Activated T-cell treated with anti-CD3 and anti-CD28 coated beads, Interleukin-2, amount 50 U/mL, for 48 hours (primary cell): ENCODE measurements at regions not wholly inside any gene's neighbourhood (a gene's known extent, or its start where the extent isn't known, plus 50 kb on each side); places are given as distances from the start of the nearest gene placed in this dataset.

ENCODE experiments used
- DNase-seq, 2 experiments: peaks; one replicate each; pipeline ENCODE4 v3.0.0-alpha.2; 2020

GRCh38 chr6:40340957-40341356, 246.2 kb downstream of the LRFN2 start:
- no peak for DNase-seq

DNA sequence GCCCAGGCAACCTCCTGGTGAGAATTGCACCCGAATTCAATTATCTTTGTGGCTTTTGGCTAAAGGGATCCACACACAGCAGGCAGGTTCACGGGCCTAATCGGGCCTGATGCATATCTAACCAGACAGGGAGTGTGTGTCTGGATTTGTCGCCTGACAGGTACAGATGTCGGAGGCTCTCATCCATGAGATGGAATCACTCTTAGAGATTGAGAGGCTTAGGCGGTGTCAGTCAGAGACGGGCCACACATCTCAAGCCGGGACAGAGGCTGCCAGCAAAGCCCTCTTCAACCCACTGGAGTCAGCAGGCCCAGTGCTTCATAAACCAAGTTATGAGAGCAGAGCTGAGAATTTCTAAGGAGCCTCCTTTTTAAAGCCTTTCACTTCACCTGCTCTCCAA, 247.0 kb downstream of the LRFN2 start:
- DNase-seq: no peak

- no peak for DNase-seq
Observed at GRCh38 chr6:40338306-40338705, 248.9 kb downstream of the LRFN2 start.

DNA sequence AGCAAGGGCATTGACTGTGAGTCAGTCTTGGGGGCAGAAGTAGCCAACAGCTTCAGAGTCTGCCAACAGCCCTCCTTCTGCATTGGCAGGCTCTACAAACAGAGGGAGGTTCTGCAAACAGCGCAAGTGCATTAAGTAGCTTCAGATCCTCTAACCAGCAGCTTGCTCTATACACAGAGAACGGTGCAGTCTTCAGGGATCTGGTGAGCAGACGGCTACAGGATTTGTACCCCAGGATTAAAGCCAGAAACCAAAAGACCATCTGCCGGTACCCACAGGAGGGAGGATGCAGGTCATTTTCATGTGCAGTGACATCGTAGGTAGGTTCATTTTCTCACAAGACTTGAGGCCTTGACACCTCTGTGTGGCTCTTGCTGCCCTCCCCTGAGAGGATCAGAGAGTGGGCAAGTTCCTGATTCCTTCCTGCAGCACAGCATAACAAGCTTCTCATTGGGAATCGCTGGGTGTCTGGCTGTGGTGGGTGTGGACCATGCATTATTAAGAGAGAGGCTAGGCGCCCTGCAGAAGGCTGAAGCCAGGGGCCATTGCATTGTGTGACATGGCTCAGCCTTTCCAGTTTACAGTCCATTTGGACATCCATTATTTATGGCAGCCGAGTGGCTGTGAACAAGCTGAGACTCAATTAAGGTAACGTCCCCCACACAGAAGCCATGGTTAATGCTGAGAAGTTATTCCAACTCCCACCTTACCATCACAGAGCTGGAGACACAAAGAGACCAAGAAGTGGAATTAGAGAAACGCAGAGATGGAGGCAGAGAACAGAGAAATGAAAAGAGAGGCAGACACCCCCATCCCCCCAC, 250.0 kb downstream of the LRFN2 start:
- DNase-seq: no peak

DNA sequence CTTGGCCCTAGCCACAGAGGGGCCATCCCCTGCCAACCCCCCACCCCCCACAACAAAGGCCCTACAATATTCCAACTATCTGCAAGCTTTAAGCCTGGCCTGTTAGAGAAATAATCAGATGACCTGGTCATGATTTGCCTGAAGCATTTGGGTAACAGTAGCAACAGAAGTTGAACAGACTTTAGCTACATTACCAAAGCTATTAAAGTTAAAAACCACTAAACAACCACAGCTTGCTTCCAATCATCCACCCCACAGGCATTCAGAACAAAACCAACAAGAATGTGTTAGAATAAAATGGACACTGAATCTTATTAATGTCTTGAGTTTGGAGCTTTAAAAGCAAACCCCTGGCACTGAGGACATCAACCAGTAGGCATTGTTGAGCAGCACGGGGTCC, 250.9 kb downstream of the LRFN2 start:
- DNase-seq: no peak

DNA sequence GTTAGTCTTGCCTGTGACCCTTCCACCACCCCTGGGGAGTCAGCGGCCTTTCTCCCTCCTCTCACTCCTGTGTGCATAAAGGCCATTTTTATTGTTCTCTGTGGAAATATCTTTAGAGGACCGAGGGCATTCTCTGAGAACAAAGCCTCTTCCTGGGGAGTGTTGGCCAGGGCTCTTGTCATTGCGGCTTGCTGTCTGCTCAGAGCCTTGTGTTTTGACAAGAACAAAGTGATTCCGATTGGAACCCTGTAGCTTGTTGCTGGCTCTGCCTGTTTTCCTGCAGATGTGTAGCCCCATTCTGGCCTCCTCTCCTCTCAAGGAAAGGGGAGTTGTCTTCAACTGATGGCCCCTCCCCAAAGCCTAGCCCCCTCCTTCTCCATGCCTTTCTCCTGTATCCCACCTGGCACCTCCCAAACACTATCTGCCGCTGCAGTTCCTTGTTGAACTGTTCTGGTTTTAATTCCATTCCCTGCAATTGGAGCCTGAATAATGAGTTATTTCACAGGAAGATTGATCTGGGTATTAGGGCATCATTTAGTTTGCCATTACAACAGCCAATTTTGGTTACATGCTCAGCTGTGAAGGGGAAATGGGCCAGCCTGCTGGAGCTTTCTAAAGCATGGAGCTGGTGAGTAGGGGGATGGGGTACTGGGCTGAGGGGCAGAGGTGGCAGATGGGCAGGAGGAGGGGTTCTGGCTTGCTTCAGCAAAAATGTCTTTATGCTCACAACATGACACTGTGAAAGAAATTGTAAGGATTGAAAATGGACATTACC, 252.5 kb downstream of the LRFN2 start:
- DNase-seq: no peak

DNA sequence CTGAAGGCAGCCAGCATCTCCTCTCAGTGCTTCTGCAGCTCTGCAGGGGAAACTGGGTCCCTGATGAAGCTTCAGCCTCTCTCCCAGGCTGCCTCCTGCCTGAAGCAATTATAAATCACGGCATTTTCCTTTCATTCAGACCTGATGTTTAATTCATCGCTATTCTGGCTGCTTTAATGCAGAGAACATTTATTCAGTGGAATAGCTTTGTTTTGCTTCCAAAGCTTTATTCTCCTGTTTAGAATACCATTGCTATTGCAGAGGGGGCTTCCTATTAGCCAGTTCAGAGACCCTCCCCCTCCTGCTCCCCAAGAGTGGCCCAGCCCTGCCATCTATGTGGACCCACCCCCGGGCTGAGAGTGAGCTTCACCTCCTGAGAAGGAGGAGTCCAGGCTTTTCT, 255.6 kb downstream of the LRFN2 start:
- DNase-seq: no peak

- DNase-seq: no peak
Observed at GRCh38 chr6:40330301-40330721, 256.9 kb downstream of the LRFN2 start.

DNA sequence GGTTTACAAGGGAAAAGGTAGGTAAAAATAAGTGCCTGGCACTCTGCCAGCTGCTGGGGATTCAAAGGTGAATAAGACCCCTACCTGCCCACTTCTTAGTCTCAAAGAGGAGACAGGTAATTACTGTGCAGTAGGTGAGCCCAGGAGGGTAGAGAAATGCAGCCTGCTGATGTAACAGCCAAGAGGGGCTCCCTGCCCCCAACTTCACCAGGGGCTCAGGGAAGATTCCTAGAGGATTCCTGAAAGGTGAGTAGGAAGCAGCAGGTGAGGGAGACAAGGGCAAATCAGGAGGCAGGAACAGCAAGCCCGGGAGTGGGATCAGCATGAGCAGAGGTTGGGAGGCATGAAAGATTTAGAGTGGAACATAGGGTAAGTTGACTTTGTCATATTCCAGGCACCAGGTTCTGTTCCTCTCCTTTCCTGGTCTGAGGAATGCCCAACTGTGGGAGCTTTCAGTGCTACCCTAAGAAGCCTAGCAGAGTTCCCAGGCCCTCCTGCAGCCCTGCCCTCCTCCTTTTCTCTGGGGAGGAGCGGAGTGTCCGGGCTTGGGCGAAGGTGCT, 258.1 kb downstream of the LRFN2 start:
- no peak for DNase-seq

DNA sequence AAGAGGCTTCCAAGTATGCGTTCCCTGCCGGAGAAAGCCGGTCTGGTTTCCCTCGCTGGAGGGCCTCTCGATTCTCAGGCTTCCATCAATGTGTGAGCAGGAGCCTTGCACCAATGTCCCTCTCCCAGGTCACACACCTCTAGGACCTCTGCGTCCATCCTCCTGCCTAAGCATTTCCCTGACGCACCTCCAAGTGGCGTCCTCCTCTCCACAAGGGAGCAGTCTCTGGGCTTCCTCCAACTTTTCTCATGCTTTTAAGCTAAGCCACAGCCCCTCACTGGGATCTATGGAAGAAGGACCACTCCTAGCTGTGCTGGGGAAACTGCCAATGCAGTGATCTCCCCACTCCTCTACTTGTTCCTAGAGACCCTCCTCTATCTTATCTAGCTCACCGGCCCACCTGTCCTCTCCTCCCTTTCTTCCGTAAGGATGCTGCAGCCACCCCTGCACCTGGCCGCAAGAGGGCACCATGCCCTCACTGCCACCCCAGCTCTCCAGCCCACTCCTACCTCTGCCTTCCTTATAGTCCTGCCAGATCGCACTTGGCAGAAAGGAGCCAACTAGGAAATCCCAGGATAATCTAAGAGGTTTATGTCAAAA, 258.7 kb downstream of the LRFN2 start:
- DNase-seq: peak; percentile 54 to 62

GRCh38 chr6:40326714-40327421, 260.3 kb downstream of the LRFN2 start:
- no peak for DNase-seq

- no peak for DNase-seq
Observed at GRCh38 chr6:40325791-40326190, 261.4 kb downstream of the LRFN2 start.

GRCh38 chr6:40325041-40325440, 262.1 kb downstream of the LRFN2 start:
- no peak for DNase-seq

DNA sequence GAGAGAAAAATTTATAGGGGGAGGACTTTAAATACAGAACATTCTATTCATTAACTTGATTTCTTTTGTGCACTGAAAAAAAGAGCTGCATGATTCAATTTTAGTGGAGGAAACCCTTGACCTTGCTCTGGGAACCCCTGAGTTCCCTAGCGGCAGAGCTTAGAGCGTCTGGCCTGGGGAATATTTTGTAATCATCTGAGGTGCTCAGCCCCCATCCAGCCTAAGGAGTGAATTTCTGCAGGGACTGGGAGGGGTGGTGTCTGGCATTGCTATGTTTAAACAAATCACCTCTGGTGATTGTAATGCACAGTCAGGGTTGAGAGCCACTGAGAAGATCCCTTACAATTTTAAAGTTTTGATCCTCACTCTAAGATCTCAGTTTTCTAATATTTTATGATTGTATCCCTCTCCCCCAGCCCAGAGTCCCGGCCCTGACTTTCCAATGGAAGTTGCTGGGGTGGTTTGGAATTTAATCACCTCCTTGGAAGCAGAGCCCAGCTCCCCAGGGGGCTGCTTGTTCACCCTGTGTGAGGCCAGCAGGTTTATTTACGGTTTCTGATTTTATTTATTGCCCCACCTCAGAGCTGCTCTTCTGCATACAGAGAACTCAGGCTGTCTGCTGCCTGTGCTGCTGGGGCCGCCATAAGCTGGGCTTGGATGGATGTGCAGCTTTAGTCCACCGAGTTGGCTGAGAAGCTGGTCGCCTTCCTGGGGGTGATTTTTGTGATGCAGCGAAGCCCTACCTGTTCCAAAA, 263.1 kb downstream of the LRFN2 start:
- no peak for DNase-seq

DNA sequence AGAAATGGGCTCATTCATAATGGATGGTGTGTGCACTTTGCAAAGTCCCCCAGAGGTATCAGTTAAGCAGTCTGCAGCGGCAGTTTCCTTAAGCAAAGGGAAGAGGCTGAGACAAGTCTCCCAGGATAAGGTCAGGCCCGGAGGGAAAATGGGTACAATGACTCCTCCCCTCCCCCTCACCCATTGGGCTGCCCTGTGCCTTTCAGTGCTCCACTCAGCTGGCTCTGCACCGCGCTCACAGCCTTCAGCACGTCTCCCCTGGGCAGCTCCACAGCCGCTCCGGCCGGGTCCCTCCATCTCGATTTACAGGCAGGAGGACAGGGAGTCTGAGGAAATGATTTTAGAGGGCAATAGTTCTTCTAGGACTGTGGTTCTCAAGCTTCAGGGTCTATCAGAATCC, 264.8 kb downstream of the LRFN2 start:
- DNase-seq: no peak

DNA sequence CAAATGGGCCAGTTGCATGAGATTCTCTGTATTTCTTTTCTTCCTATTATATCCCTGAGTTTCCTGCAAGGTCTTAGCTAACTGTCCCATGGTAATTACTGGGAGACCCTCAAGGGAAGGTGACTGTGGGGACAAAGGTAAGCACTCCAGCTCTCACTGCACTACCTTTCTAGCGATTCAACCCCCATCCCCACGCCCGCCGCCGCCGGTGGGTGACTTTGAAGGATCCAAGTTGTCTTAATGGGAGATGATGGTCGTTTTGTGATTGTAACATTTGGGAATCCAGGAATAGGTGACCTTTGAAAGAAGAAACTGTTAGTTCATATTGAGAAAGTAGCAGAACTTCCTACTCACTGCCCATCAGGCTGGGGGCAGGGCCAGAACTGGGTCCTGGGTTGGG, 265.5 kb downstream of the LRFN2 start:
- DNase-seq: no peak

DNA sequence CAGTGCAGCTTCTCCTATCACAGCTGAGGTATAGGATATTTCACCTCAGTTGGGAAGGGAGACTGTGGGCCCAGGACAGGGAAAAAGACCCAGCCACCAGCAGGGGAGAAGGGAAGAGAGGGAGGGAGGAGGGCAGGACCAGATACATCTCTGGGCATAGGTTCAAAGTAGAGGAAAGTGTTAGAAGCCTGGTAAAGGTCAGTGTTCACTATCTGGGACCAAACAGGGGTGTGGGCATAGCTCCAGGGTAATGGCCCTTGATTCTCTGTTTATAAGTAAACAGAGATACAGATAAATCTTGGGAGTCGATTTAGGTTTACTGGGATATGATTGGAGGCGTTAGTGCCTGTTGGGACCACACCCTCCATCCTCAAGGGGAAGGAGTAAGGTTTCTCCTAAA, 266.2 kb downstream of the LRFN2 start:
- no peak for DNase-seq

- DNase-seq: no peak
Observed at GRCh38 chr6:40320441-40320840, 266.7 kb downstream of the LRFN2 start.

- no peak for DNase-seq
Observed at GRCh38 chr6:40319124-40319523, 268.0 kb downstream of the LRFN2 start.

DNA sequence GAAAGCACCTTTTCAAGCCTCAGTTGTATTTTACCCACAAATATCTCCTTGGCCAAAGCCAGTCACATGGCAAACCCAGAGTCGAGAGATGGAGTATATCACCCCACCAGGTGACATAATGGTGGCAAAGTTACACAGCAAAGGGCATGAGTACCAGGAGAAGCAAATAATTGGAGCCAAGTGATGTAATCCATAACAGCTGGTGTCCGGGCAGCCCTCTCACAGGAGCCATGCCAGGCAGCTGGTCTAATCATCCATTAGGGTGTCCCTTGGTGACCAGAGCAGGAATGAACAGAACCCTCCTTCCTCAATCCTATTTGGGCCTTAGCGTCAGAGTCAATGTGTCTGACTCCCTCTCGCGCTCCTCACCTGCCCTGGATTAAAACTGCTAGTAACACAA, 272.1 kb downstream of the LRFN2 start:
- DNase-seq: no peak

- DNase-seq: no peak
Observed at GRCh38 chr6:40313582-40313981, 273.6 kb downstream of the LRFN2 start.
